Right hindlimb (tissue), 1 donor: ENCODE measurements at regions not wholly inside any gene's neighbourhood (a gene's known extent, or its start where the extent isn't known, plus 50 kb on each side); places are given as distances from the start of the nearest gene placed in this dataset.

Experiments used
- DNase-seq: peaks from one replicate; pipeline ENCODE4 v3.0.0-alpha.2; 2018

DNA sequence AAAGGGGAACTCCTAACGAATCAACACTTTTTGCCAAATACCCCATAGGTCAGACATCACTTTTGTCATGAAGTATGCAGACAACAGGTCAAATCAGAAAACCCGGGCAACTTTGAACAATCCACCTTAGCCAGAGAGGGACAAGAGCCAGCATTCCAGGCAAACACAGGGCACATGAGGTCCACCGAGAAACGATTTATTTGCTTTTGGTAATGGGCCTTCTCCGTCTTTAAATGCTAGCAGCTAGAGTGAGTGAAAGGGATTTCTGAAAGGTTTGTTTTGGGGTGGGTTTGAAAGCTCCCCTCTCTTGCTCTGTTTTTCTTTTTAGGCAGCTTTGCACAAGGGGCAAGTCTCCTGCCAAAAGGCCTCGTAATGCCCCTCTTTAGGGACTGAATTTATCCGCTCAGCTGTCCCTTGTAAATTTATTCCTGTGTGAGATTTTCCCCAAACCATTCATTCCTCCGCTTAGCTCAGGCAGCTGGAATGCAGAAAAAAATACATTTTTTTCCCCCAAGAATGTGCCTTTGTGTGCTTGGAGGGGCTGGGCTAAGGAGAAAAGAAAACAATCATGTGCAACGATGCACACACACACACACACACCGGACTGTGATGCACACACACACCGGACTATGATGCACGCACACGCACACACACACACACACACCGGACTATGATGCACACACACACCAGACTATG, 196.9 kb downstream of the SNX19 start:
- peak; percentile 61 for DNase-seq

DNA sequence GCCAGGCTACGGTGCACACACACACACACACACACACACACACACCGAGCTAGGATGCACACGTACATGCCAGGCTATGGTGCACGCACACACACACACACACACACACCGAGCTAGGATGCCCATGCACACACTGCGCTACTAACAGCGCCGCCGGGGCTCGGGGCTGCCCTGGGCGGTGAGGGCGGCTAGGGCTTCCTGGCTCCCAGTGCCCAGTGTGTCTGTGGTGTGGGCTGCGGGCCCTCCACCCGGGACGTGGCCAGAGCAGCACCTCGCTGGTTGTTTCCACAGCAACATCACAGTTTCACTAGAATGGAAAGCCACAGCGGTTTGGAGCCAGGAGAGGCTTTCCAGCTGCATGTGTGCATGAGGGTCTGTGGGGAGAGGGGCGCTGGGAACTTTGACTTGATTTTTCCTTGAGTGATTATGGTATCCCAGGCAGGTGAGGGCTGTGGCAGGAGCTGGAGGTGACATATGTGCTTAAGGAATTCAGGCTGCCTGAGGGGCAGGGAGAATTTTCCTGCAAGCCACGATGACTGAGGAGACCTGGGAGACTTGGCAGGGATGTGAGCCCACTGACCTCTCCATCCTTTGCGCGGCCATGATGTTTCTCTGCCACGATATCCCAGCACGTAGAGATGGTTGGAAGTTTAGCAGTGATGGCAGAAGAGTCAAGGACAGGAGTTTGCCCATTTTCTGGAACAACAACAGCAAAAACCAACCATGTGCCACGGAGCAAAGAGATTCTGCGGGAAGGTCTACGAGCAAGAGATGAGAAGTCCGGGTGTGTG, 195.9 kb downstream of the SNX19 start:
- DNase-seq, result peak; percentile 48

DNA sequence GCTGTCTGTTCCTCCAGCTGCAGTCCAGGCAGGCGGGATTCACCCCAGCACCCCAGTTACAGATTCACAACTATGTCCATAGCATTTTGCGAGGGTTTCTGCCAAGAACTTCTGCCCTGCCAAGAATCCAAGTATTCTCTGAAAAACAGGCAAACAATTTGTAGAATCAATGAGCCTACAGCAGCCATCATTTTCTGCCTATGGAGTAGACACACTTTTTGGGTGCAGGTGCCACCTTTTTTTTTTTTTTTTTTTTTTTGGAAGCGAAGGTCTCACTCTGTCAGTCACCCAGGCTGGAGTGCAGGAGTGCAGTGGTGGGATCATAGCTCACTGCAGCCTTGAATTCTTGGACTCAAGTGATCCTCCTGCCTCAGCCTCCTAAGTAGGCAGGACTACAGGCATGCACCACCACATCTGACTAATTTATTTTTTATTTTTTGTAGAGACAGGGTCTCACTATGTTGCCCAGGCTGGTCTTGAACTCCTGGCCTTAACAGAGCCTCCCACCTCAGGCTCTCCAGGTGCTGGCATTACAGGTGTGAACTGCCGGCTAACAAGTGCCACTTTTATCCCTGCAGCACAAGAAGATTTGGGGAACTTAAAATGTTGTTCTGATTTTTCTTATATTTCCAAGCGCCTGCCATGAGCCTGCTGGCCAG, 195.1 kb downstream of the SNX19 start:
- DNase-seq, result peak; percentile 43

- no peak for DNase-seq
These were observed 194.5 kb downstream of the SNX19 start for GRCh38 chr11:130721736-130722135.

DNA sequence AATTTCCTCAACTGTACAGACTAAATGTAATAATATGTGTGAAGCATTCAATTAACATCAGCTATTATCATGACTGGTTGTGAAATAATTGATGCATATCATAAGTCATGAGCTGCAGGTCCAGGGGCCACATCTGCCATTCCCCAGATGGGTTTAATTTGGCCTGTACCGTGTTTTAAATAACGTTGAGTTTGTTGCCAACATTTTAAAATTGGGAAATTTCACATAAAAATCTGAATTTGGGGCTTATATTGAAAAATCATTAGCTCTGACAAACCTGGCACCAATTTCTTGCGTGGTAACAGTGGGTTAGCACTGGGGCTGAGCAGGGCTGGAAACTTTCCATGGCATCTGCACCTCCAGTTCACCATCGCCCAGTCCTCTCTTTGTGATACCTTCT, 193.9 kb downstream of the SNX19 start:
- DNase-seq, result no peak

DNA sequence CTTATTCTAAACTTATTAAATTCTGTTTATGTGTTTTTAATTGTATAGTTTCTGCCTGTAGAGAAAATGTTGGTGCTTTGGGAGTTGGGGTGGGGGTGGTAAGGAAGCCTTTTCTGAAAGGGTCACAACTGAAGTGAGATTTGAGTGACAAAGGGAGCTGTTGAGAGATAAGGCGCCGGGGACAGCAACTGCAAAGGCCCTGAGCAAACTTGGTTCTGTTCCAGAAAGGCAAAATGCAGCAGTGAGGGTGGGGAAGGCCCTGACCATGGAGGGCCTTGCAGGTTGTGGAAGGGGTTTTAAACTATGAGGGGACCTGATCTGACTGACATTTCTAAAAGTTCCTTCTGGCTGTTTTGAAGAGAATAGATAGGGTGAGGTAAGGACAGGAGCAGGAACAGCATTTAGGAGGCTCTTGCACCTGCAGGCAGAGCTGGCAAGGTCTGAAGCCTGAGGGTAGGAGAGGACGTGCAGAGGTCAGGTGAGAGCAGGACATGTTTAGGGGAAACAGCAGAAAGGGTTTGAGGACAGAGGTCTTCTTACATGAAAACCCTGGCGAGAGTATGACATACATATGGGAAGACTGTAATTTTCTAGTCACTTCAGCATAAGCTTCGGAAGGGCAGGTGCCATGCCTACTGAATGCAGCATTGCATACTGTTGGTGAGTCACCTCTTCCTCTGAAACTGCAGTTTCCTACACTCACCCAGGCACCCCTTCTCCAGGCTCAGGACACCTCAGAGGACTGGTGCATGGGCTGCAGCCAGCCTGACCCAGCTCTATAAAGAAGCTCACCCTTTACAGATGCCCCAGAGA, 190.7 kb downstream of the SNX19 start:
- DNase-seq, result no peak

- DNase-seq, result peak; percentile 87
These were observed 189.8 kb downstream of the SNX19 start for GRCh38 chr11:130726234-130727037.

GRCh38 chr11:130727157-130728119, 188.8 kb downstream of the SNX19 start:
- DNase-seq, result peak; percentile 51

DNA sequence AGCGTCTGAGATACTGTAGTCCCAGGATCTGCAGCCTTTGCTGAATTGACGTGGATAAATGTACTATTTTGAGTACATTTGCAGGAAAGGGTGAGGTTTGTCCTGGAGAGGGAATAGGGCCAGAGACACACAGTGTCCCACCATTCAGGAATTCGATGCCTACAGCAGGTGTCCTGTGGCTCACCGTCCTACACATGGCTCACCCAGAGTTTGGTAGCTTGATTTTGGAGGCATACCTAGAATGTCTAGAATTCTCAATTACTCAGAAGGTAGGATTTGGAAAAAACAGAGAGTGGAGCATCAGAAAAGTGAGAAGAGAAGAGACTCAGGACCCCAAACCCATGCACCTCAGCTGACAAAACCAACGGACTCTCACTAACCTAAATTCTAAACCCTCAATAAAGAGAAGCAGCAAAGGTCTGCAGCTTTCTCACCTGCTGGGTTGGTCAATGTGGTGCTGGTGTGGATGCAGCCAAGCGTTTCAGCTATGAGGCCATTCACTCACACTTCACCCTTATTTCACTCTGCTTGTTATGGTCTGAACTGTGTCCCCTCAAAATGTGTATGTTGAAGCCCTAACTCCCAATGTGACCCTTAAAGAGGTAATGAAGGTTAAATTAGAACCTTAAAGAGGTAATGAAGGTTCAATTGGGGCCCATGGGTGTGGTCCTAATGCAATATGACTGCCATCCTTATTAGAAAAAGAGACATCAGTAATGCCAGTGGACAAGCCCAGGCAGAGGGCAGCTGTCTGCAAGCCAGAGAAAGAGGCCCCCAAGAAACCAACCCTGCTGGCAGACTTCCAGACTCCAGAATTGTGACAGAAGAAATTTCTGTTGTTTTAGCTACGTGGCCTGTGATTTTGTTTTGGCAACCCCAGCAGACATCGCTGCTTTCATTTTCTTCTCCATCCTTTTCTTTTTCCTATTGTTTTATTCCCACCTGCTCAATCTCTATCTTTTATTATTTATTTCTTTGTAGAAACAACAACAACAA, 187.8 kb downstream of the SNX19 start:
- DNase-seq, result no peak

- DNase-seq, result no peak
These were observed 187.1 kb downstream of the SNX19 start for GRCh38 chr11:130729193-130729592.

DNA sequence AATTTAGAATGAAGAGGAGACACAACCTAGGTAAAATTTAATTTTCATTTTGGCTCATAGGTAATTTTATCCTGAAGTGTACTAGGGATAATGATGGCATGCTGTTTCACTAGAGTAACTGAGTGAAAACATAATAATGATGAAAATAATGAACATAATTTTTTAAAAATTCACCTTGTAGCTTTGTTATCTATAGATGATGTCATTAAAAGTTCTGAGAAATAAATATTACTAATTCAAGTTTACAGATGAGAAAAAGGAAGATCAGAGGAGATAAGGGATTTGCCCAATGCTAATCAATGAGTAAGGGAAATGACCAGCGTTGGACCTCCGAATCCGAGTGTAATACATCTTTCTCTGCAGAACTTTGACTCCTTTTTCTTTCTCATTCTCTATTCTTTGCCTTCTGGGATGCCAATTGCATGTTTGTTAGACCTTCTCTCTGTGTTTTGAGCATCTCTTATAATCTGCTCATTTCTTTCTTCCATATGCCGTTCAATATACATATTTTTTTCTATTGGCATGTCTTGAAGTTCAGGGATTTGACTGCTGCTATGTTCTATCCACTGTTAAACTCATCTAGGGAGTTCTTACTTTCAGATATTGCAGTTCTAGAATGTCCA, 186.5 kb downstream of the SNX19 start:
- DNase-seq, result no peak

- DNase-seq, result no peak
These were observed 184.9 kb downstream of the SNX19 start for GRCh38 chr11:130731401-130731800.

- no peak for DNase-seq
These were observed 183.8 kb downstream of the SNX19 start for GRCh38 chr11:130732476-130732875.

GRCh38 chr11:130737041-130737830, 179.0 kb downstream of the SNX19 start:
- DNase-seq, result no peak

GRCh38 chr11:130737866-130738431, 178.3 kb downstream of the SNX19 start:
- DNase-seq, result peak; percentile 83

GRCh38 chr11:130738611-130739010, 177.7 kb downstream of the SNX19 start:
- DNase-seq, result no peak

DNA sequence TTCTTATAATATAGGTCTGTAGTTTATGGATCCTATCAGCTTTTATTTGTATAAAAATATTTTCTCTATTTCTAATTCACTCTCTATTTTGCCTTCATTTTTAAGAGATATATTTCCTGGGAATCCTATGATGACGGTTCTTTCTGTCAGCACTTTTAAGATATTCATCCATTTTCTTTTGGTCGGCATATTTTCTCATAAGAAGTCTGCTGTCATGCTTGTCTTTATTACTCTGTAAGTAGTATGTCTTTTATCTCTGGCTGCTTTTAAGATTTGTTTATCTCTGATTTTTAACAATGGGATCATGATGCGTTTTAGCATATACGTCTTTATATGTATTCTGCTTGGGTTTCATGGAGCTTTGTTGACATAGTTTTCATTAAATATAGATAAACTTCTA, 175.5 kb downstream of the SNX19 start:
- no peak for DNase-seq

DNA sequence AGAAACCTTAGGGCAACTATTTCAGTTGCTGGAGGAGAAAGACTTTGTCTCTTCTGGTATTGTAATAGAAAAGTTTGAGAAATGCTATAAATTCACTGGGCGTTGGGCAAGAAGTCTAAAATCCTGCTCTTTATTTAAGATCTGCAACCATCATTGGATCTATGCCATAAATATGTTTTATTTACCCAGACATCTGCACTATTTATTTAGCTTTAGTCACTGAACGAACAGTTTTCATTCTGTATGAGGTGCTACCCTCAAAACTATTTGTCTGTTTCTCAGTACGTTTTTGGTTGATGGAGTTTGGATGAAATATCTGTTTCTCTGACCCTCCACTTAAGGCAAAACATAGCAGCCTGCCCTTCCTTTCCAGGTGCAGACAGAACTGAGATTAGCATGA, 171.5 kb downstream of the SNX19 start:
- DNase-seq, result no peak
